ENCODE measurements at regions not wholly inside any gene's neighbourhood (a gene's known extent, or its start where the extent isn't known, plus 50 kb on each side); places are given as distances from the start of the nearest gene placed in this dataset.

DNA sequence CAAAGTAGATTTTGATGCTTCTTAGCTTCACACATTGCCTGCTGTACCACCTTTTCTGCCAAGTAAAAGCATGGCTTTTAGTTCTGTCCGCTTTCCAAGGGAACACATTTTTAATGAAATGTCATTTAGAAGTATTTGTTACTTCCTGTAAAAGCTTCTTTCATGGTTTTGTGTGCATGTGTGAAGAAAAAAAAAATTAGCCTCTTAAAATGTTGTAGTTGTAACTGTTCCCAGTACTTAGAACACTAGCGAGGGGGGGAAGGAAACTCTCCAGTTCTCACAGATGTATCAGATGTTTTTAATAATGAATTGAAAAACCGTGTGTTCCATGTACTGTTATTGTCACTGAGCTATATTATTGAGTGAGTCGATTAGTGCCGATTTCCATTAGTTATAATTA, 568.3 kb upstream of the ADGRL2 start:
- H3K4me3 ChIP-seq (ENCODE audit: low read depth, low read length): no peak overlapping the region

DNA sequence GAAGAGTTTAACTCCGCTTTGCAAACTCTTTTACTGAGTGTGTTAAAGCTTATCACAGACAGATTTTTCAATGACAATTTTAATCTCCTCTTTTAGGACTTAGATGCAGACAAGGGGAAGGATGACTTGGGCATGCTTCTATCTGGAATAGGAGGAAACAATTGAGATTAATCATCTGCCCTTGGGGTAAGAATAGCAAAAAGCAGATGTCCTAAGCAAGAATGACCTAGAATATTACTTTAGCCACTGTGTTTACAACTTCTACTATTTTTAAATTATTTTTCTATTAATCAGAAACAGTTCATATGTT, 569.0 kb upstream of the ADGRL2 start:
- H3K4me3 ChIP-seq (ENCODE audit: low read depth, low read length): no peak overlapping the region

DNA sequence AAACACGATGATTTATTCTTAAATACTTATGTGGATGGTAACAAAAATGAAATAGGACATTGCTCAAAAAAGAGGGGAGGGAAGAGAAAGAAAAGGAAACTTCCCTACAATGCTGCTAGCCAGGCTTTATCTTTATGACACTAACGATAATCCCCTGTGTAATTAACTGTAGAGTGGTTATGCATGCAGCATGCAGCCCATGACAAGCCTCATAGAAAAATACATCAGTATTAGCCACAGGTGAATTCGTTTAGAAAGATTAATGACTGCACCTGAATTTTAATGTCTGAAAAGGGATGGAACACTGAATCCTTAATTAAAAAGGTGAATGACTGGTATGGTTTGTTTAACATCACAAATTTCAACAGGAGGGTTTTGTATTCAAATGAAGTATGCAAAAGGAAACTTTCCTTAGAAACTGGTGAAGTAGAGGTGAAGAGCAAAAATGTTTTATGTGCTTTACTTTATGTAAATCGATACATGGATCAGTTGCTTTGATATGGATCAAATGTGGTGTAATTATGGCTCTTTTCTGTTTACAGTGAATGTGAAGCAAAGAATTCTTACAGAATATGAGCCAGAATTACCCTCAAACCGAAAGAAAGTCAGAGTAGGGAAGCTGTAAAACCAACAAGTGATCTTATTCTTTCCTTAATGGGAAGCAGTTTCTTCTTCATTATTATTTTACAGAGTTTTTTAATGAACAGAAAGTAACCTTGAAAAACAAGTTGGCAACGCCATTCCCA, 569.6 kb upstream of the ADGRL2 start:
- H3K4me3 ChIP-seq (ENCODE audit: low read depth, low read length): no peak overlapping the region

DNA sequence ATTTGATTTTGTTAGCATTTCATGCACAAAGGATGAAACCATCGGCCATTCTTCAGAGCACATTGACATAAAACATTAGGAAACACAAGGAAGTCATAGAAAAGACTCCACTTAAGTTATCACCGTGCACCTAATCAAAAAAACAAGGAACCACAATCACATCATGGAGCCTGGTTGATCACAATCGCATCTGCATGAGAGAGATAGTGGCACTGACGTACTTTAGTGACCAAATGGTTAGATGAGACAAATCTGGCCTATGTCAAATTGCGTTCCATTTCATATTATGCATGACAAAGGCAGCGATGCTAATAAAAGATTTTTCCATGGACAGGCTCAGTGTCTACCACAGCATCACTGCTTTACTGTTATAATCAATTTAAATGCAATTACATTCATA, 571.8 kb upstream of the ADGRL2 start:
- H3K4me3 ChIP-seq (ENCODE audit: low read depth, low read length): no peak overlapping the region

DNA sequence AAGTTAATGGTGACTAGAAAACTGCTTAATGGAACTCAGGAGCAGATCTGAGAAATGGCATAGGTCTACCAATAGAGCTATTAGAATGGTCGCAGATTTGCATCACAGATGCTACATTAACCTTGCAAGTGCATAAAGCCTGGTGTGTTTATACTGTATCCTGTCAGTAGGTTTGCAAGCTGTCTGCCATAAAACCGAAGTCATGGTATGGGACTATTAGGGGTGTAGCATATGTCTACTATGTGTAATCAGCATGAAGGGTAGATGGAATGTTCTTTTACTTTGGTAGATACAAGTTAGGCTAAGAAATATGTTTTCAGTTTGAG, 574.2 kb upstream of the ADGRL2 start:
- H3K4me3 ChIP-seq (ENCODE audit: low read depth, low read length): no peak overlapping the region

DNA sequence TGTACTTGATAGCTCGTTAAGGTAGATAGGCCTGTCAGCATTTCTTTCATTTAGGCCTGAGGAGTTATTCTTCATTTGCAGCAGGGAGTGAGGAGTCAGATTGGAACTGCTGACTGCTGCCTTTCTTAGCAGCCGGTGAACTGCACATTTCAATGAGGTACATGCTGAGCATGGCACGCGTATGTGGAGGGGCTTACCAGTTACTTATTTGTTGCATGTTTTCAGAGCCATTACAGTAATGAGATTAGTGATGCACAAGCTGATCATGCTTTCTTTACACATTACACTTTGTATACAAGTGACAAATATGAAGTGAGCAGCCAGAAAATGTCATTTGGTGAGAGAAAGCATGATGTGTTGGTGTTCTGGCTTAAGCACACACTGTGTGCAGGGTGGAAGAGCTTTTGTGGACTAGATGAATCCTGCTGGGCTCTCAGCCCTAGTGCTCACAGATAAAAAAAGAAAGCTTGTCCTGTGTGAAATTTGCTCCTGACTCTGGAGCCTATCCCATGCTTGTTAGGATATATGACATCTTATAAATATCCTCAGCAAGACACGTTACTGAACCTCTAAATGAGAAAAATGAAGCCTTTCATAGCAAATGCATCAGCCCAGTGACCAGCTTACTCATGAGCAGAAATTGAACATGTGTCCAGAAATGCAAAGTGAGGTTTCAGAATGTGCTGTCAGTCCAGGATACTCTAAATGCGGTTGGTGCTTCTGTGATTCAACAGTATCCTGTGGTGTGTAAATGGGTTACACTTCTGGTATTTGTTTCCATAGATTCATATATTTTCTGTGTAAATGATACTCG, 574.7 kb upstream of the ADGRL2 start:
- H3K4me3 ChIP-seq (ENCODE audit: low read depth, low read length): no peak overlapping the region

DNA sequence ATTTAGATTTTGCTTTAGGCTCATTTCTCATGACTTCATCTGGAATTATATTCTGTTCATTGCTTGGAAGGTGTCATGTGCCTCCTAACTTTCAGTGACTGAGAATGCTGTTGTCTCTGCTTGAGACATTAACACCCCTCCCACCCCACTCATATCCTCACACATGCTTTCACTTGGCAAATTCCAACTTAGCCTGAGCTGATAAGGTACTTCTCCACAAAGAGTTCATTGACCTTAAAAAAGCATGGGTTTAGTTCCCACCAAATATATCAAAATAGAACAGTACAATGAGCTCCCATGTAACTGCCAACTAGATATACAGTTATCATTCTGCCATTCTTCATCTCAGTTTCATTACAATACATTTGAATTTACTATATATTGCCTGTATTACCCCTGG, 576.5 kb upstream of the ADGRL2 start:
- no peak overlapping the region for H3K4me3 ChIP-seq (ENCODE audit: low read depth, low read length)

DNA sequence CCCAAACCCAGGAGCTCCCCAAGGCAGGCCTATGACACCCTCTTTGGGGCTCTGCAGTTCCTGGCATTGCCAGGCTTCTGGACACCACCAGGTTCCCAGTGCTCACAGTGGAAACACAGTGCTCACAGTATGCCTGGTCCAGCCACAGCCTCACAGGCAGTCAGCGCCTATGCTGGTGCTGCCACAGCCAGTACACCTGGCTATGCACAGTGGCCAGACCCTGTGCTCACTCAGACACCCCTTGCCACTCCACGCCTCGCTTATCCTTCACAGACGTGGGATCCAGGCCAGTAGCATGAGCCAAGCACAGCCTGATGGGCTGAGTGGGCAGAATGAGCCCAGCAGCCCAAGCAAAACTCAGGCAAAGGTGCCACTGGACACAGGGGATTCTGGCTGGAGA, 579.2 kb upstream of the ADGRL2 start:
- no peak overlapping the region for H3K4me3 ChIP-seq (ENCODE audit: low read depth, low read length)

DNA sequence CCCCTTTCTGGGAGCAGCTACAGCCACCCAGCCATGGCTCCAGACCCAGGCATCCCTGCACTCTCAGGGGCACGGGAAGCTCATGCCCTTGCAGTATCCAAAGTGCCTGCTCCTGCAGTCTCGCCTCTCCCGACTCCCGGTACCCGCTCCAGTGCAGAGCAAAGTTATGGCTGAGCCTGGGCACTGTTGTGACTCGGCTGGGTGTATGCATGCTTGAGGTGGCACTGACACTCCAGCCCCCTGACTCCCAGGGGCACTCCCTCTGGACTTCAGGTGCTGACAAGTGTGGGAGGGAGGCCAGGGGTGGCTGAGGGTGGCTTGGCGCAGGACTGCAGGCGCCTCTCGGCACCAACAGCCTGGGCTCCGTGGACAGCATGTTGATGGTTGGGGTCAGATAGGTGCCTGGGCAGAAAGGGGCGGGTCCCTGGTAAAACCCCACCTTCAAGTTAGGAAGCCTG, 580.1 kb upstream of the ADGRL2 start:
- no peak overlapping the region for H3K4me3 ChIP-seq (ENCODE audit: low read depth, low read length)

DNA sequence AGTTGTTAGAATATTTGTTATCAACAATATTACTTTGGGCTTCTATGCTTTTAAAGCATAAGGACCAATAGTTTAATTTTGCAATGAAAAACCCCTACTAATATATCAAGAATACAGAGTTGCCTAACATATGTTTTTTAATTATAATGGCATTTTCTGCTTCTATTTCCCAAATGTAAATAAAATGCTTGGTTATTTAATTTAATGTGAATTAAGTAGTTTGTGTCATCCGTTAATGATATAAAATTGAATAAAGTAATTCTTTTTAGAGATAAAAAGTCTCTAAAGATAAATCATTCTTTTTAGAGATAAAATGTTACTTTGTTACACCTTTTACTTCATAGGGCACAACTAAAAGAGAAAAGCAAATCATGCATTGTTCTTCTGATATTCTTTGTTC, 583.7 kb upstream of the ADGRL2 start:
- no peak overlapping the region for H3K4me3 ChIP-seq (ENCODE audit: low read depth, low read length)

DNA sequence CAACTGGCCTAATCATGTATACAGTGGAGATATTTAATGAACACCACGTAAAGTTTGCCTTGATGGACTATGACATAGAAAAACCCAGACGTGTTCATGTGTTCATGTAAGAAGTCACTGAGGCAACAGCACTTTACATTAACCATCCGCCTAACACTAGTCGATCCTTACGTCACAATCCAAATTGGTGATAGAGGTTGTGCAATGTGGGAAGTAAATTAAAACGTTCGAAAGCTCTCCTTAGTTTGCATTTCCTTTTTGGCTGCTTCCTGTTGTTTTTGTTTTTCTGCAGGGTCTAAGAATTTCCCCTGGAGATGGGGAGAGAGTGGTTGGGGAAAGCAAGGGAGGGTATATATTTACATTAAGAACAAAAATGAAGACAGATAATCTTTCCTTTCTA, 587.5 kb upstream of the ADGRL2 start:
- no peak overlapping the region for H3K4me3 ChIP-seq (ENCODE audit: low read depth, low read length)

DNA sequence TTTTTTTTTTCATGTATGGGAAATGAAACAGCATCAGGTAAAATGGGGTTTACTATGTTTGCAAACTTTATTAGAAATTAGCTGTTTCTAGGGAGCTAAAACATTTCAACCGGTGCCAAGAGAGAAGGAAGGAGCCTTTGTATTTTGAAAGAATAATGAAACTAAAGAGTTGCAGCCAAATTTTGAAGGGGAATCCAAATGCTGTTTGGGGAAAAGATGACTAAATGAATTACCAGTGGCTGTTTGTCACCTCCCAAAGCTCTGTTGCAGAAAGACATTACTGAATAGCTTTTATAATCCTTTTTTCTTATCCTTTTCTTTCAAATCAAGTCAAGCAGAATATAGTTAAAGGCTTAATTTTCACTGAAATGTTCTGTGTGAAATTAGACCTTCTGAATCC, 591.3 kb upstream of the ADGRL2 start:
- H3K4me3 ChIP-seq (ENCODE audit: low read depth, low read length): no peak overlapping the region

DNA sequence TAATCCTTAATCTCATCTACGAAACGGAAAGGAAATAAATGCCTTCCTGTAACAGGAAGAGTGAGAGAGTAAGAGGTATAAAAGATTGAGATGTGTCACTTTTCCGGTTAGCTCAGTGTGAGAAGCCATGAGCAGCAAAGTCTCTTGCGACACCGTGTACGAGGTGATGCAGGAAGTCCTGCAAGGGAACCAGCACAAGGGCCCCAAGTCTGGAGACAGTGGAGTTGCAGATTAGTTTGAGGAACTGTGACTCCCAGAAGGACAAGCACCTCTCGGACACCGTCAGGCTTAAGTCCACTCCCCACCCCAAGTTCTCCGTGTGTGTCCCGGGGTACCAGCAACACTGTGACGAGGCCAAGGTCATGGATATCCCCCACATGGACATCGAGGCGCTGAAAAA, 592.3 kb upstream of the ADGRL2 start:
- H3K4me3 ChIP-seq (ENCODE audit: low read depth, low read length): no peak overlapping the region

DNA sequence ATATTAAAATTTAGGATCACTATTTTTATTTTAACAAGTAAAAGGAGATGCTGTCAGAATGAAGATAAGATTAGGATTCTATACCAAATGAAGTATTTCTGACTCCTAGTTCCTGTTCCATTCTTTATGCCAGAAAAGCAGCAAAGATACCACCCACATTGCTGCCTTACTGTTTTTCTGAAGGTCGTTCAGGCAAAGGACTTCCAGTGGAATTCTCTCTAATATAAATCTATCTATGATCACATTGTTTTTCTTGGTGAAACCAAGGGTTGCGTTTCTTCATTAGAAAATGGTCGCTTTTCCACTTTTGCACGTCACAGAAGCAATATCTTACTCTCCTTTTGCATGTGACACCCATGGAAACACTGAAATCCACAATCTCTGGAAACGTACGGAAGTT, 594.8 kb upstream of the ADGRL2 start:
- no peak overlapping the region for H3K4me3 ChIP-seq (ENCODE audit: low read depth, low read length)

DNA sequence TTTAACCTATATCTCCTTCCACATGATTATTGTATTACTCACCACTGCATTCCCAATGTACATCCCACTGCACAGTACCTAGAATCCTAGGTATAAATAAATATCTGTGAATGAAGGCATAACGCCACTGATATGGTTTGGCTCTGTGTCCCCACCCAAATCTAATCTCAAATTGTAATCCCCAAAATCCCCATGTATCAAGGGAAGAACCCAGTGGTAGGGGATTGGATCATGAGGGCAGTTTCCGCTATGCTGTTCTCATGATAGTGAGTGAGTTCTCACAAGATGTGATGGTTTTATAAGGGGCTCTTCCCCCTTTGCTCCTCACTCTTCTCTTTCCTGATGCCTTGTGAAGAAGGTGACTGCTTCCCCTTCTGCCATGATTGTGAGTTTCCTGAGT, 599.0 kb upstream of the ADGRL2 start:
- no peak overlapping the region for H3K4me3 ChIP-seq (ENCODE audit: low read depth, low read length)

DNA sequence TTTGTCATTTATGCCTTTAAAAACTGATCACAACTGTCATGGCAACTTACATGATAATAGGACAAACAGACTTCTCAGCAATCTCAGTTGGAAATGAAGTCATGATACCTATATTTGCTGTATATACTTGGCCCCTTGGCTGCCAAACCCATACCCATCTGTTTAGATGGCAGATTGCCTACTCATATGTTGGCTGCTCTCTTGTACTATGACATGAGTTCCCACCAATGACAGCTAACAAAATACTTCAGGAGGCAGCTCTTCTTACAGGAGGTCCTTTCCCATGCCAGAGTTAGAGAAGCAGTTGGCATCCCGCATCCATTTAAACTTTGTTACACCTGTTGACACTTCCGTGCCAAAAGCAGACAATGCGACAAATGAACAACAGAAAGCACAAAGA, 603.1 kb upstream of the ADGRL2 start:
- H3K4me3 ChIP-seq (ENCODE audit: low read depth, low read length): no peak overlapping the region

DNA sequence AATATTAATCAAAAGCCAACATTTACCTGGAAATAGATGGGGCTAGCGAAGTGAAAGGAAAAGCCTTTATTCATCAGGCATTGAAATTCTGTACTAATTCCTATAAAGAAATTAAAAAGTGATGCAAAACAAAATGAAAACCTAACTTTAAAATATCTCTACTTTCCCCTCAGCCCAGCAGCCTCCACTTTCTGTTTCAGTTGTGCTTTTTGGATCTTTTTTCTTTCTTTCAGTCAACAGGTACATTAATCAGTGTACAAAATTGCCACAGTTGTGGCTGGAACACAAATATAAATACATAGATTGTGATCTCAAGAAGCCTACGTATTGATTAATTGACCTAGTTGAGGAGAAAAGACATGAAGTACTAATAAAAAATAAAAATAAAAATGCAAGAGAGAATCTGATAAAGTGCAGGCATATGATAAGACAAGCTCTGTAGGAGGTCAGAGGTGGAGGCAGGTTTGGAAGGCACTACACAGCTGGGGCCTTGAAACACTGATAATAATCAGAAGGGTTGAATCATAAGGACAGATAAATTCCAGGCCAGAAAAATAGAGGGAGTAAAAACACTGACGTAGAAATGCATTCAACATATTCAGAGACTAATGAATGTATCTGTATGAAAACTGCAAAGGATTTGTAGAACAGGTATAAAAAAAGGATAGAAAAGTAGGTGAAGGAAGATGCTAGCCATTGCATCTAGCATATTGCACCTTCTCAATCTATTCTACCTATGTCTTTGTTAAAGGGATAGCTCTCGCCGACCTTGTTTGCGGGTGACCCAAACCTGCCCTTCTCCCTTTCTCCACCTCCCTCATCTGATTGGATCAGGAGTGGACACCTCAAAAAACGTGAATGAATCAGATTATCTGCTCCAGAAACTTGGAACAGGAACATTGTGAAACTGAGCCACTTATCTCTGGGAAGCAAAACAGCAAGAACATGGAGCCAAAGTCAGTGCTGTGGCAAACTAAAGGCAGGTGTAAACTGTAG, 607.8 kb upstream of the ADGRL2 start:
- H3K4me3 ChIP-seq (ENCODE audit: low read depth, low read length): no peak overlapping the region

DNA sequence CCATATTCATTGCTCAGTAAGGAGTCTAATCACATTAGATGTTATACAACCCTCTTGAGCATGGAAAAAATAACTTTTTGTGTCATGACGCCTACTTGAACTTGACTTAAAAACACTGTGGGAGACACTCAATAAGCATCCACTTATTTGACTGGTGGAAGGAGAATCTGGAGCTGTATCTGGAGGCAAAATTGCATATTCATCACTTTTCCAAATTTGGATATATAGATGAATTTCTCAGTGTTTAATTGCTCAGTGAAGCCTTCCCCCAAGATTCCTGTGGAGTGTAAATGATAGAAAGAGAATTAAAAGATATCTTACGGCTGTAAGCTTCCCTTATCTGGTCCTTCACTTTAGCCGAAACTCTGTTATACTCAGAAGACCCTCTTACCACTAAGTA, 610.7 kb upstream of the ADGRL2 start:
- H3K4me3 ChIP-seq (ENCODE audit: low read depth, low read length): no peak overlapping the region

DNA sequence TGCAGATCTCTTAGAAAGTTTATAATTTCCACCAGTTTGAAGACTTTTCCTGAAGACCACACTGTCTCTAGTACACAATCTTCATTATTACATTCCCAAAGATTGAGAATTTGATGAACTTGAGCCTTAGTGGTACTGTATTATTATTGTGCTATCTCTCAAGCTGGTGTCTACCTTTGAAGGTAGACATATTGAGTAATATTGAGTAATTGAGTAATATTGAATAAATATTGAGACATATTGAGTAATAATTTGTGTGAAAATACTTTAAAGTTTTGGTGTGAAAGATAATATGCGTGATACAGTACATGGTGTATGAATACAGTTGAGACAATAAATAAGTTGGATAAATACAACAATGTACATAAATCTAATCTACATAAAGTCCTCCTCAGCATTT, 613.1 kb upstream of the ADGRL2 start:
- H3K4me3 ChIP-seq (ENCODE audit: low read depth, low read length): no peak overlapping the region

DNA sequence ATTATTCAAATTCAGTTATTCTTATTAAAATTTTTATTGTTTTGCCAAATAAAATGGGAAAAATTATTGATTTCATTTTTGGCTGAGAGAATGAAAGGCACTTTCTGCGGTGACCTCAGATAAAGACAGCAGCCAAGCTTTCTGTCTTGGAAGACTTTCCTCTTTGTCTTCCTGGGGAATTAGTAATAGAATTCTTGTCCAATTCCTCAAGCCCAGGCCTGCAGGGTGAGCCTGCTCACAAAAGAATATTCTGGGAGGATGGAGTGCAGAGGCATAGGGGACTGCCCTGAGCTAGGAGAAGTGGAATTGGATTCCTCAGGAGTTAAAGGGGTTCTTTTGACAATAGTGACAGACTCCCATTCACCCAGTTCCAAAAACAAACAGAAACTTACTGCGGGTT, 614.5 kb upstream of the ADGRL2 start:
- H3K4me3 ChIP-seq (ENCODE audit: low read depth, low read length): no peak overlapping the region

DNA sequence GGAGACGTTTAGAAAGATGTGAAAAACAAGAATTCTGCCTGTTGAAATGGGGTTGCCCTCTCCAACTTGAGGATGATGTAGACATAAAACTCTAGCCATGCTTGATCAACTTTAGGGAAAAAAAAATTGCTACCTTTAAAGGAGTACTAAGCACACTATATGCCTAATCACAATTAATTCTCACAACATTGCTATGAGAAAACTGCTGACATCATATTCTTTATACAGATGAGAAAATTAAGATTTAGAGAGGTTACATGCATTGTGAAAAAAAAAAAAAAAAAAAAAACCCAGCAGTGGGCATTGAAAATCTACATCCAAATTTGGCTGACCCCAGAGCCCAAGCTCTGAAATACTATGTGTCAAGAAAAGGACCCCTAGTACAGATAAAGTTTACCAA, 617.2 kb upstream of the ADGRL2 start:
- H3K4me3 ChIP-seq (ENCODE audit: low read depth, low read length): no peak overlapping the region

DNA sequence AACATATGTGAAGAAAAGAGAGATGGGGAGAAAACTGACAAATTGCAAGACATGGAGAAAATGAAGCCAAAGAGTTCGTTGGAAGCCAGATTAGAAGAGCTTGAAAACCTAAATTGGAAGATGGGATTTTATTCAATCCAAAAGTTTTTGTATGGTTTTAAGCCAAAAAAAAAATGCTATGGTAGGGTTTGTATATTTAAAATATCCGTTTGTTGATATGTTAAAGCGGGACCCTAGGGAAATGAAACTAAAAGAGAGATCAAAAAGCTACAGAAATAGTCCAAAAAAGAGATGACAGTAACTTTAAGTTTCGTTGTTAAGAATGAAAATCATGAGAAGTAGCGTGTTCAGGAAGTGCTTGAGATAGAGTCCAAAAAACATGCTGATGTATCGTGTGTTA, 617.7 kb upstream of the ADGRL2 start:
- no peak overlapping the region for H3K4me3 ChIP-seq (ENCODE audit: low read depth, low read length)

Data from iPS-11a (cell line).